MM.1S (cell line): ENCODE measurements at regions not wholly inside any gene's neighbourhood (a gene's known extent, or its start where the extent isn't known, plus 50 kb on each side); places are given as distances from the start of the nearest gene placed in this dataset.

ENCODE experiments used
- EZH2 ChIP-seq: fragments of 300-600 bp; sonication (generic); optimal IDR thresholded peaks from 2 replicates; pipeline ENCODE3; 2017; ENCODE audit warnings: low read depth, mild to moderate bottlenecking, antibody characterized with exemption, low read length, mixed read lengths
- EZH2phosphoT487 ChIP-seq: fragments of 300-600 bp; sonication (generic); IDR thresholded peaks from 2 replicates; pipeline ENCODE4 v1.6.1; 2018; ENCODE audit warnings: antibody characterized with exemption, low read length
- TF ChIP-seq, protein P1 (sequence below): fragments of 300-600 bp; sonication (generic); IDR thresholded peaks from 2 replicates; pipeline ENCODE4 v1.5.1; 2016; ENCODE audit warnings: antibody characterized with exemption, low read length, mixed read lengths

DNA sequence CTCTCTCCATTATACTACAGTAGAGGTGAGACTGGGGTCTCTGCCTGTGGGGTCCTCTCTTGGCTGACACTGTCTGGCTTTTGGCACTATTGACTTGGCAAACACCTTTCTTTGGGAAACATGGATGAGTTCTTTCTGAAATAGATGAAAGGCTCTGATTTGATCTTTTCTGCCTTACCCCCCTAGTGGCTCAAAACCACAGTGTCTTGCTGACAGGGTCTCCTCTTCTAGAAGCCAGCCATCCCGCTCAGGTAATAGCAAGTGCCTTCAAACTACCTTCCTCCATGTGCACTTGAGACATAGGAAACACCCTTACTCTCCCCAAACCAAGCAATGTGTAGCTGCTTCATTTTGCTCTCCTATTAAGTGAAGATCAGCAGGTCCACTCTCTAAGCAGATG lies 260.4 kb downstream of the BRINP2 start:
- TF ChIP-seq, protein P1, sequence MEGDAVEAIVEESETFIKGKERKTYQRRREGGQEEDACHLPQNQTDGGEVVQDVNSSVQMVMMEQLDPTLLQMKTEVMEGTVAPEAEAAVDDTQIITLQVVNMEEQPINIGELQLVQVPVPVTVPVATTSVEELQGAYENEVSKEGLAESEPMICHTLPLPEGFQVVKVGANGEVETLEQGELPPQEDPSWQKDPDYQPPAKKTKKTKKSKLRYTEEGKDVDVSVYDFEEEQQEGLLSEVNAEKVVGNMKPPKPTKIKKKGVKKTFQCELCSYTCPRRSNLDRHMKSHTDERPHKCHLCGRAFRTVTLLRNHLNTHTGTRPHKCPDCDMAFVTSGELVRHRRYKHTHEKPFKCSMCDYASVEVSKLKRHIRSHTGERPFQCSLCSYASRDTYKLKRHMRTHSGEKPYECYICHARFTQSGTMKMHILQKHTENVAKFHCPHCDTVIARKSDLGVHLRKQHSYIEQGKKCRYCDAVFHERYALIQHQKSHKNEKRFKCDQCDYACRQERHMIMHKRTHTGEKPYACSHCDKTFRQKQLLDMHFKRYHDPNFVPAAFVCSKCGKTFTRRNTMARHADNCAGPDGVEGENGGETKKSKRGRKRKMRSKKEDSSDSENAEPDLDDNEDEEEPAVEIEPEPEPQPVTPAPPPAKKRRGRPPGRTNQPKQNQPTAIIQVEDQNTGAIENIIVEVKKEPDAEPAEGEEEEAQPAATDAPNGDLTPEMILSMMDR, result no peak
- TF ChIP-seq EZH2, result no peak
- no peak for TF ChIP-seq EZH2phosphoT487
